DOHH2 (cell line): ENCODE measurements at regions not wholly inside any gene's neighbourhood (a gene's known extent, or its start where the extent isn't known, plus 50 kb on each side); places are given as distances from the start of the nearest gene placed in this dataset.

Experiments used
- H3F3A ChIP-seq: fragments of 200-600 bp; sonication (generic), shearing (Covaris generic); 2 replicates; pipeline ENCODE4 v1.6.0; 2016; ENCODE audit warnings: antibody characterized with exemption, mild to moderate bottlenecking; ENCODE audit not compliant: control insufficient read depth, insufficient read depth
- H3K27ac ChIP-seq: fragments of 200-600 bp; sonication (generic); 2 replicates; pipeline ENCODE4 v1.5.1; 2014; ENCODE audit warnings: low read depth, mild to moderate bottlenecking, low read length, moderate library complexity
- H3K27me3 ChIP-seq: fragments of 200-600 bp; sonication (generic); 2 replicates; pipeline ENCODE4 v1.6.1; 2014; ENCODE audit warnings: mild to moderate bottlenecking, low read length, mixed read lengths; ENCODE audit not compliant: control insufficient read depth
- H3K36me3 ChIP-seq: fragments of 200-600 bp; sonication (generic); 2 replicates; pipeline ENCODE4 v1.6.1; 2014; ENCODE audit warnings: mild to moderate bottlenecking, low read length, moderate library complexity, mixed read lengths; ENCODE audit not compliant: control insufficient read depth
- H3K4me1 ChIP-seq: fragments of 200-600 bp; sonication (generic); 2 replicates; pipeline ENCODE4 v1.6.1; 2014; ENCODE audit warnings: mild to moderate bottlenecking, low read length, mixed read lengths; ENCODE audit not compliant: control insufficient read depth
- H3K4me2 ChIP-seq: fragments of 200-600 bp; sonication (generic); 2 replicates; pipeline ENCODE4 v1.6.0; 2014; ENCODE audit warnings: mild to moderate bottlenecking, low read length, moderate library complexity
- H3K4me3 ChIP-seq: fragments of 200-600 bp; sonication (generic); 2 replicates; pipeline ENCODE4 v1.5.1; 2014; ENCODE audit warnings: mild to moderate bottlenecking, low read length, mixed read lengths
- H3K79me2 ChIP-seq: fragments of 200-600 bp; sonication (generic); 2 replicates; pipeline ENCODE4 v1.6.1; 2014; ENCODE audit warnings: mild to moderate bottlenecking, low read length, mixed read lengths; ENCODE audit not compliant: control insufficient read depth
- H3K9me2 ChIP-seq: fragments of 200-600 bp; sonication (generic); replicated peaks from 2 replicates; pipeline ENCODE4 v1.6.1; 2014; ENCODE audit warnings: mild to moderate bottlenecking, low read length, mixed read lengths; ENCODE audit not compliant: control insufficient read depth
- H3K9me3 ChIP-seq: fragments of 200-600 bp; sonication (generic); 2 replicates; pipeline ENCODE4 v1.6.1; 2014; ENCODE audit warnings: antibody characterized with exemption, low read length, mixed read lengths; ENCODE audit not compliant: control insufficient read depth, insufficient read depth
- H4K20me1 ChIP-seq: fragments of 200-600 bp; sonication (generic); 2 replicates; pipeline ENCODE4 v1.6.0; 2014; ENCODE audit warnings: low read depth, mild to moderate bottlenecking, antibody characterized with exemption, low read length, moderate library complexity; ENCODE audit not compliant: control insufficient read depth, insufficient read depth
- EZH2phosphoT487 ChIP-seq: fragments of 200-600 bp; sonication (generic); IDR thresholded peaks from 2 replicates; pipeline ENCODE4 v1.6.1; 2017; ENCODE audit warnings: borderline replicate concordance, mild to moderate bottlenecking, antibody characterized with exemption, low read length, moderate library complexity, mixed read lengths
- TF ChIP-seq, protein P1 (sequence below): fragments of 200-600 bp; sonication (generic); IDR thresholded peaks from one replicate; pipeline ENCODE4 v1.5.1; 2014; ENCODE audit warnings: antibody characterized with exemption, mild to moderate bottlenecking, low read depth, low read length; ENCODE audit not compliant: poor library complexity, severe bottlenecking

DNA sequence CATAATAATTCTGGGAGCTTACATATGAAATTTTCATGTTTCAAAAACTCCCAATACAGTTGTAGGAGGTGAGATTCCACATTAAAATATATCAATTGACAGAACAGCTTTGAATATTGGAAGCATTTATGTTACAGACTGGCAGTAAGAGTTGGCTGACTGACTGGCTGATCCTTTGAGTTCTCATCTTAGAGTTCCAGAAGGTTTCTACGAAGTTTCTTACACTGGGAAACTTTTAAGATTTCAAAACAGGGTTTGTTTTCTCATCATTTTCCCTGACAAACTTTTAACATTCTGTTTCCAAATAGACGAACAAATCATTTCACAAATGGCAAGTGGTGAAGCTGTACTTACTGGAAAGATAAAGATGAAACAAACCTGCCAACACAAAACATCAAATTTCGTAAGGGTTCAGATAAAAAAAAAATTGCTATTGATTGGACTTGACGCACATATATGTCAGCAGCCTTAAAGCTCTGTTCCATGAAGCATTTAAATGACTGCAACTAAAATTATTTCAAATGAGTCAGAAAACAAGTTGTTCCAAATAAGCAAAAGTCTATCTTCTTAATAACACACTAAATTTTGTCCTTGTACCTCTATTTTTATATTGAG lies 243.5 kb downstream of the SUCLA2 start:
- TF ChIP-seq, protein P1, sequence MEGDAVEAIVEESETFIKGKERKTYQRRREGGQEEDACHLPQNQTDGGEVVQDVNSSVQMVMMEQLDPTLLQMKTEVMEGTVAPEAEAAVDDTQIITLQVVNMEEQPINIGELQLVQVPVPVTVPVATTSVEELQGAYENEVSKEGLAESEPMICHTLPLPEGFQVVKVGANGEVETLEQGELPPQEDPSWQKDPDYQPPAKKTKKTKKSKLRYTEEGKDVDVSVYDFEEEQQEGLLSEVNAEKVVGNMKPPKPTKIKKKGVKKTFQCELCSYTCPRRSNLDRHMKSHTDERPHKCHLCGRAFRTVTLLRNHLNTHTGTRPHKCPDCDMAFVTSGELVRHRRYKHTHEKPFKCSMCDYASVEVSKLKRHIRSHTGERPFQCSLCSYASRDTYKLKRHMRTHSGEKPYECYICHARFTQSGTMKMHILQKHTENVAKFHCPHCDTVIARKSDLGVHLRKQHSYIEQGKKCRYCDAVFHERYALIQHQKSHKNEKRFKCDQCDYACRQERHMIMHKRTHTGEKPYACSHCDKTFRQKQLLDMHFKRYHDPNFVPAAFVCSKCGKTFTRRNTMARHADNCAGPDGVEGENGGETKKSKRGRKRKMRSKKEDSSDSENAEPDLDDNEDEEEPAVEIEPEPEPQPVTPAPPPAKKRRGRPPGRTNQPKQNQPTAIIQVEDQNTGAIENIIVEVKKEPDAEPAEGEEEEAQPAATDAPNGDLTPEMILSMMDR: no peak
- no peak for TF ChIP-seq EZH2phosphoT487
- Histone ChIP-seq H3K4me1 (no peaks in the 10 kb centered on the region), H3K4me2 (no peak overlapping the region)

DNA sequence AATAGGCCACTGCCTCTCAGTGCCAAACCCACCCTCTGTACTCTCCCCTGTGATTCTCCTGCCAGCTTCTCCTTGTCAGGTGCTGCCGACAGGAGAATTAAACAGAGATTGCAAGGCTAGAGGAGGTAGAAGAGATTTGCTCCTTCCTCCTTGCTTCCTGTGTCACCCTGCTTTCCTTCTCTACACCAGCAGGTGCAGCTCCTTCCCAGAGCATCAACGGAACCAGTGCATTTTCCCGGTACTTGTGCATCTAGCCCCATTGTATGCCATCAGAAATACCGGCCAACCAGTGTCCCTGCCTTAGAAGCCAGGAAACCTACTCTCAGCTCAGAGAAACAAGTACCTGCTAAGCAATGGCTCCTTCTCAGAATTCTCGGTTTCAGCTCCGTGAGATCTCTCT lies 253.2 kb downstream of the SUCLA2 start:
- Histone ChIP-seq H3K36me3 (no peaks in the 10 kb centered on the region), H3K4me1 (no peaks in the 10 kb centered on the region), H4K20me1 (no peaks in the 10 kb centered on the region), H3K27ac (no peak overlapping the region), H3K27me3 (no peaks in the 10 kb centered on the region), H3K9me3 (no peaks in the 10 kb centered on the region), H3K4me2 (no peak overlapping the region), H3K4me3 (no peak overlapping the region), H3F3A (no peaks in the 10 kb centered on the region), H3K79me2 (no peaks in the 10 kb centered on the region), H3K9me2 (no peaks in the 10 kb centered on the region)
- TF ChIP-seq, protein P1: no peak
- TF ChIP-seq EZH2phosphoT487: no peak

More for the DNA sequence above, 243.5 kb downstream of the SUCLA2 start:
- Histone ChIP-seq H3K4me3 (no peak overlapping the region), H3K9me2 (no peaks in the 10 kb centered on the region), H3F3A (no peaks in the 10 kb centered on the region), H4K20me1 (no peaks in the 10 kb centered on the region), H3K79me2 (no peaks in the 10 kb centered on the region), H3K27me3 (0 out of 2 replicates have a peak, but pooled peaks cover 2% of the 10 kb centered on the region), H3K36me3 (no peaks in the 10 kb centered on the region), H3K27ac (no peak overlapping the region), H3K9me3 (no peaks in the 10 kb centered on the region)

DNA sequence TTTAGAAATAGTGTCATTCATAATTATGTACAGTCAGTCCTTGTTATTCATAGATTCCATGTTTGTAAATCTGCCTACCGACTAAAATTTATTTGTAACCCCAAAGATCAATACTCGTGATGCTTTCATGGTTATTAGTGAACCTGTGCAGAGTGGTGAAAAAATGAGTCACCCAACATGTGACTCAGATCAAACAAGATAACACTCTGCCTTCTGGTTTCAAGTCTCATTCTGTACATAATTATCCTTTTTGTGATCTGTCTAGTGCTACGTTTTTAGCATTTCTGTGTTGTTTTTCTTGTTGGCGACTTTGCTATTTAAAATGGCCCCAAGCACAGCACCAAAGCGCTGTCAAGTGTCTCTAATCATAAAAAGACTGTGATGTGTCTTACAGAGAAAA lies 274.7 kb downstream of the SUCLA2 start:
- H4K20me1 ChIP-seq: no peaks in the 10 kb centered on the region
- H3K4me1 ChIP-seq: no peaks in the 10 kb centered on the region
- H3K9me3 ChIP-seq: no peaks in the 10 kb centered on the region
- no peaks in the 10 kb centered on the region for H3K9me2 ChIP-seq
- H3K4me2 ChIP-seq: no peak overlapping the region
- H3K27me3 ChIP-seq: no peaks in the 10 kb centered on the region
- H3F3A ChIP-seq: no peaks in the 10 kb centered on the region
- no peaks in the 10 kb centered on the region for H3K79me2 ChIP-seq
- no peaks in the 10 kb centered on the region for H3K36me3 ChIP-seq
- no peak overlapping the region for H3K4me3 ChIP-seq
- TF ChIP-seq EZH2phosphoT487: no peak
- TF ChIP-seq, protein P1: no peak
- H3K27ac ChIP-seq: no peak overlapping the region
